Heart left ventricle (tissue), 16 donors: ENCODE measurements at regions not wholly inside any gene's neighbourhood (a gene's known extent, or its start where the extent isn't known, plus 50 kb on each side); places are given as distances from the start of the nearest gene placed in this dataset.

Experiments used
- ATAC-seq, 4 donors: fragments of 200-7000 bp; cut with Tn5 transposase; one replicate each; pipeline ENCODE4 v1.9.1; 2020 to 2022; ENCODE audit warnings: moderate library complexity in 4 of 4, mild to moderate bottlenecking in 3 of 4, moderate number of reproducible peaks in 1 of 4
- DNase-seq, 5 donors: peaks; one replicate each; pipeline ENCODE4 v3.0.0-alpha.2; 2020
- H3K27ac ChIP-seq, 12 donors: fragments of 200-600 bp; sonication (generic) in 4 of 12; one replicate each; pipeline versions ENCODE4 v1.5.0 to v1.8.0; 2016 to 2022; ENCODE audit warnings: mild to moderate bottlenecking in 2 of 12
- H3K27me3 ChIP-seq, 9 donors: fragments of 200-600 bp; sonication (generic) in 2 of 9; one replicate each; pipeline versions ENCODE4 v1.5.1 to v1.8.0; 2016 to 2022; ENCODE audit warnings: mild to moderate bottlenecking in 3 of 9
- H3K36me3 ChIP-seq, 9 donors: fragments of 200-600 bp; sonication (generic) in 2 of 9; one replicate each; pipeline versions ENCODE4 v1.5.0 to v1.8.0; 2018 to 2022; ENCODE audit warnings: mild to moderate bottlenecking in 2 of 9
- H3K4me1 ChIP-seq, 12 donors: fragments of 200-600 bp; sonication (generic) in 4 of 12; one replicate each; pipeline versions ENCODE4 v1.5.0 to v1.8.0; 2016 to 2022; ENCODE audit warnings: mild to moderate bottlenecking in 3 of 12
- H3K4me3 ChIP-seq, 12 donors: fragments of 200-600 bp; sonication (generic) in 4 of 12; one replicate each; pipeline versions ENCODE4 v1.5.0 to v1.8.0; 2017 to 2022; ENCODE audit warnings: mild to moderate bottlenecking in 9 of 12, moderate library complexity in 4 of 12
- H3K9me3 ChIP-seq, 12 donors: fragments of 200-600 bp; sonication (generic) in 4 of 12; one replicate each; pipeline versions ENCODE4 v1.5.0 to v1.8.0; 2016 to 2022; ENCODE audit warnings: mild to moderate bottlenecking in 1 of 12
- CTCF ChIP-seq, 12 donors: fragments of 200-600 bp; sonication (generic) in 4 of 12; IDR thresholded peaks; one replicate each; pipeline versions ENCODE4 v1.5.0 to v1.8.0; 2018 to 2022; ENCODE audit warnings: antibody characterized with exemption in 12 of 12, mild to moderate bottlenecking in 5 of 12
- POLR2A ChIP-seq, 2 donors: fragments of 450-650 bp; IDR thresholded peaks; one replicate each; pipeline ENCODE4 v1.6.1; 2017; ENCODE audit warnings: antibody characterized with exemption in 2 of 2, mild to moderate bottlenecking in 2 of 2, moderate library complexity in 2 of 2
- WGBS, 4 donors: extraction: QIAGEN DNeasy Blood & Tissue Kit in 2 of 4; methylation state at CpG; one replicate each; pipeline versions ENCODE4 v1.1.5 to v1.1.7; 2013 to 2018; 5-methylcytosine and 5-hydroxymethylcytosine counted together
- intact Hi-C, 10 donors: fragments of 100-400 bp; cut with DNase I; formaldehyde crosslinking; loops; one replicate each; pipeline versions ENCODE4 v1.11.1 to v1.14.2; 2022
- donor health status: ischemic (EF 13 %, LVEDD 7.1; RV severe dilation, severe dysfunction).
- donor health status: healthy with polysubstance abuse.
- donor health status: DM: no; HTN: yes; CAD: no.
- donor health status: DM: no; HTN: no; CAD: no.
- donor health status: ischemic (EF 25% LVEDD 6.9; RV normal size, moderate dysfunction).
- donor health status: ischemic (EF 25% LVEDD 5.7; RV mildly dilated, moderate dysfunction).
- donor health status: healthy.
- donor health status: DM: yes; HTN: yes; CAD: no.
- donor health status: ischemic (EF 35%, LVEDD 5.7; RV mildly dilated, moderate dysfunction).
- donor health status: nonischemic (EF 11% LVEDD 7.7; RV severe dilation, severe dysfunction).
- donor health status: DM: yes; HTN: yes; CAD: no.
- donor health status: PGD.
- donor health status: ischemic (EF 29% LVEDD 5.4; RV normal size, mild dysfunction).
- donor health status: nonischemic (EF 23%, LVEDD 6.1; RV moderate dilation, normal function).

GRCh38 chr3:21825684-21826083 lies 74.7 kb upstream of the ZNF385D start:
- no peaks in the 10 kb centered on the region for H3K4me1 ChIP-seq
- H3K4me3 ChIP-seq = no peak overlapping the region
- TF ChIP-seq CTCF (IDR thresholded peaks at IDR 0.05) = no peak
- no peak for TF ChIP-seq POLR2A (IDR thresholded peaks at IDR 0.05)
- H3K36me3 ChIP-seq = no peaks in the 10 kb centered on the region
- H3K27me3 ChIP-seq = no peaks in the 10 kb centered on the region
- DNase-seq (no peak), ATAC-seq (no peak)
- H3K27ac ChIP-seq = no peak overlapping the region
- WGBS, 4 donors = 86 to 91% (median 87%) methylated on average over 12 of the region's 12 CpGs
- intact Hi-C loops = no loop called here
- no peaks in the 10 kb centered on the region for H3K9me3 ChIP-seq

DNA sequence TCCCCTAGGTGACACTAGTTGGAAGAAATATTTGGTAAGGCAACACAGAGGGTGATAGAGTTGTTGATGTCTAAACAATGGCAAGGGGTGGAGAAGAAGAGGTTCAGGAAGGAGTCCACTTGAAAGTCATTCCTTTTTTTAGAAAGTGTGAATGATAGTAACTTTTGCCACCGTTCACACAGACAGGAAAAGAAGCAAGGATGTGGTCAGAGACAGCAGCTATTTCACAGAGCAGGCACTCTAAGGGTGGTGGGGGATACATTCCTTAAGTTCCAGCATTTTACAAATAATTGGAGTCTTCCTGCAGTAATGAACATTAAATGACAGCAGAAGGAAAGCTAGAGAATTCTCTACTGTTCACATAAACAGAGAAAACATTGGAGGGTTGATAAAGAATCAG lies 75.4 kb upstream of the ZNF385D start:
- DNase-seq (no peak), ATAC-seq (no peak)
- Histone ChIP-seq H3K9me3 (no peaks in the 10 kb centered on the region), H3K27me3 (no peaks in the 10 kb centered on the region), H3K4me1 (no peaks in the 10 kb centered on the region), H3K27ac (no peak overlapping the region), H3K4me3 (no peak overlapping the region), H3K36me3 (no peaks in the 10 kb centered on the region)
- TF ChIP-seq CTCF (IDR thresholded peaks at IDR 0.05) (no peak), POLR2A (IDR thresholded peaks at IDR 0.05) (no peak)
- WGBS, 4 donors = 0 to 10% (median 9%) methylated on average over 1 of the region's 1 CpG
- intact Hi-C loops = no loop called here

- Histone ChIP-seq H3K4me3 (no peak overlapping the region), H3K27me3 (no peaks in the 10 kb centered on the region), H3K36me3 (no peaks in the 10 kb centered on the region), H3K9me3 (no peaks in the 10 kb centered on the region), H3K27ac (no peak overlapping the region), H3K4me1 (no peaks in the 10 kb centered on the region)
- no peak for TF ChIP-seq CTCF (IDR thresholded peaks at IDR 0.05)
- intact Hi-C loops = loop anchor here in 3 of 10 donors (10.0 kb wide), 3 partner anchors 46 to 76 kb away; partner anchors contain the start of gene ZNF385D (in 2 of the 3)
- WGBS, 4 donors = 80 to 87% (median 84%) methylated on average over 2 of the region's 2 CpGs
- ATAC-seq (no peak), DNase-seq (no peak)
Measured at GRCh38 chr3:21830541-21830940, 79.5 kb upstream of the ZNF385D start.

- TF ChIP-seq CTCF (IDR thresholded peaks at IDR 0.05) (no peak), POLR2A (IDR thresholded peaks at IDR 0.05) (no peak)
- no peaks in the 10 kb centered on the region for H3K36me3 ChIP-seq
- DNase-seq (no peak), ATAC-seq (no peak)
- intact Hi-C loops = loop anchor here in 6 of 10 donors (5.0 to 10.0 kb wide), 5 partner anchors 38 to 83 kb away; partner anchors contain the start of gene ZNF385D (in 4 of the 6)
- H3K27ac ChIP-seq = no peak overlapping the region
- no peaks in the 10 kb centered on the region for H3K27me3 ChIP-seq
- WGBS, 4 donors = 85 to 90% (median 86%) methylated on average over 2 of the region's 2 CpGs
- H3K4me1 ChIP-seq = peaks cover 0 to 10% (median under 1%) of the 10 kb centered on the region in 12 donors
- peaks cover 0 to 4% (median 0%) of the 10 kb centered on the region in 12 donors for H3K9me3 ChIP-seq
- no peak overlapping the region for H3K4me3 ChIP-seq
Measured at GRCh38 chr3:21835264-21835663, 84.3 kb upstream of the ZNF385D start.
